Raji (cell line): ENCODE measurements at regions not wholly inside any gene's neighbourhood (a gene's known extent, or its start where the extent isn't known, plus 50 kb on each side); places are given as distances from the start of the nearest gene placed in this dataset.

Source experiments
- POLR2A ChIP-seq: IDR thresholded peaks from 2 replicates; pipeline ENCODE4 v1.6.1; 2011; ENCODE audit warnings: low read depth, low read length, control low read depth; ENCODE audit not compliant: insufficient read depth

GRCh38 chr10:91048380-91048779 lies 127.5 kb upstream of the ANKRD1 start:
- no peak for TF ChIP-seq POLR2A

DNA sequence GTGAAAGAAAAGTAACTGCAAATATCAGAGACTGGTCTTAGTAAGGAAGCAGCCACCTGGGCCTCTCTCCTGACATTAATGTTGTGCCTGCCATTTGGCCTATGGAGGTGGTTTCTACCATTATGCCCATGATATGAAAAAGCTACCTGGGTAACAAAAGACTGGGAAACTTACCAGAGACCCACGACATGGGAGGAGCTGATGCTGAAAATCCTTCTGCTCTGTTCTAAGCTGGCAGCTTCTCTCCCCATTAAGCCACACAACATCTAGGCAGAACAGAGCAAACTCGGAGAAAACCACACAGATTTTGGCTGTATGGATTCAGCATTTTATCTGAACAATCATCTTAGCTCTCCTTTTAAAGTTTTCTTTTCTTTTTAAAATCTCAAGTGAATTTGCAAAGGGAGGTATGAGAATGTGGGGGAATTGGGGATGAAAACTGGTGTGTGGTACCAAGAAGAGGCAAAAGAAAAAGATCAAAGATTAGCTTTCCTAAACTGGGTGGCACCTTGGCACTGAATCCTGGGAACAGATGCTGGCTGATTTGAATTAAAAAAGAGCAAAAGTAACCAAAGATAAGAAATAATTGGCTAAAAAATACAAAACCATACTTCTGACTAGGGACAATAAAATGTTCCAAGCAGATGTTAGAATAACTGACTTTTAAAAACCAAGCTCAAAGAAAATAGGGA lies 128.6 kb upstream of the ANKRD1 start:
- no peak for TF ChIP-seq POLR2A

- no peak for TF ChIP-seq POLR2A
These were observed 129.1 kb upstream of the ANKRD1 start for GRCh38 chr10:91049988-91050360.

DNA sequence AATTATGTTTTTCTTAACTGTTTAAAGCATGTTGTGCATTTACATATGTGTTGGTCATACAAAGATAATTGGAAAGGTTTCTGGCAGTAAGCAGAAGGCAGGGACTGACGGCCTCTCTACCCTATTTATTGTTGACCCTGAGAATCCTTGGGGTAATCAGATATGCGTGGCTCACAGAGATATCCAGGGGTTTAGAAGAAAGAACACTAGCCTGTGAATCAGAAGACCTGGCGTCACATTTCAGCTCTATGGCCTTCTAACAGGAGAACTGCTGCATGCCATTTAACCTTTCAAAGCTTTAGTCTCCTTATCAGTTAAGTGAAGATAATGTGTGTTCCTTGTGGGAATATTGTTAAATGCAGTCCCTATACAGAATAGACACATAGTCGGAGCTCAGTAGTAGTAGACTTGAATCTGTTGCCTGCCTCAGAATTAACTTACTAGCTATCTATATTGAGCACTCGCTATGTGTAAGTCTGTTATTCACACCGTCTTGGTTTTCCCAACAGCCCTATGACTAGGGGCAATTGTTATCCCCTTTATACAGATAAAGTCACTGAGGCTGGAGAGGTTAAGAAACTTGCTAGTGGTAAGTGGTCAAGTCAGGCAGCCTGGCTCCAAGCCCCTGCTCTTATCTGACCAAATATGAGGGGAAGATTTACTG lies 129.6 kb upstream of the ANKRD1 start:
- TF ChIP-seq POLR2A = no peak

DNA sequence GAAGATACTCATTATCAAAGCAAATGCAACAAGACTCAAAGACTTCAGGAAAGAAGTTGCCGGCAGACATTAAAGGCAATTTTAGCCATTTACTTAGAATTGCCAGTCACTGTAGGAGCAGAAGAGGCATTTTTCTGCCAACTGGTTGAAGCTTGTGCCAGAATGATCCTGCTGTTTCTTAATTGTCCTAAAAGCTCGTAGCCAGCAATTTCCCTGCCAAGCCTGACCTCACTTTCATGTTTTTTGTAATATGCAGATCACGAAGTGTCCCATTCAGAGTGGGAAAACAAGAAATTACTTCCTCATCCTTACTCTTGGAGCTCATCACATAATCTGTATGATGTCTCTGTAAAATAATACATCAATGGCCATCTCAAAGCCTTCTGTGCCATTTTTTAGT lies 130.9 kb upstream of the ANKRD1 start:
- TF ChIP-seq POLR2A = no peak

DNA sequence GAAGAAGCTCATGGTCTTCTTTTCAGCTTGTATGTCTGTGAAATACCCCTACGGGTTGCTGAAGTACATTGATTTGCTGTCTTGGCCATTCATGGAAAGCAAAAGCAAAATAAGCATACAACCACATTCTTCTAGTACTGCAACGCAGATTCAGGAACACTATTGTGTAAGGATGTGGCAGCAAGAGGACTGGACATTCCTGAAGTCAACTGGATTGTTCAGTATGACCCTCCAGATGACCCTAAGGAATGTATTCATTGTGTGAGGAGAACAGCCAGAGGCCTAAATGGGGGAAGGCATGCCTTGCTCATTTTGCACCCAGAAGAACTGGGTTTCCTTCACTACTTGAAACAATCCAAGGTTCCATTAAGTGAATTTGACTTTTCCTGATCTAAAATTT lies 133.4 kb upstream of the ANKRD1 start:
- TF ChIP-seq POLR2A = no peak

DNA sequence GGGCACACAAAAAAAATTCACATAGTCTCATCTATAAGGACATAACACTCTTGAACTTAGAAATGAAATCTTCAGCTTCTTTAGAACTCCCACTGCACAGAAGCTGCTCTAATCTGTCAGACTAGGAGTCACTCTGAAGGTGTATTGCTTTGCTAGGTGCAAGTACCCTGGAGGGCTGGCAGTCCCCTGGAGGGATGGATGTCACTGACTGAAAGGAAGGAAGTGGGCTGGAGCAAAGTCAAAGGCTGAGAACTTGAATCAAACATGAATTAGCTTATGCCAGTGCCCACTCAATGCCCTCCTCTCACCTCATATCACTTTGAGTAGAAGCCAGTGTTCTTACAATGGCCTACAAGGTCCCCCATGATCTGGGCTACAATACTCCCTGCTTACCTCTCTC lies 140.3 kb upstream of the ANKRD1 start:
- TF ChIP-seq POLR2A = no peak

- no peak for TF ChIP-seq POLR2A
These were observed 140.7 kb upstream of the ANKRD1 start for GRCh38 chr10:91061608-91062007.

GRCh38 chr10:91062091-91062490 lies 141.2 kb upstream of the ANKRD1 start:
- TF ChIP-seq POLR2A = no peak

DNA sequence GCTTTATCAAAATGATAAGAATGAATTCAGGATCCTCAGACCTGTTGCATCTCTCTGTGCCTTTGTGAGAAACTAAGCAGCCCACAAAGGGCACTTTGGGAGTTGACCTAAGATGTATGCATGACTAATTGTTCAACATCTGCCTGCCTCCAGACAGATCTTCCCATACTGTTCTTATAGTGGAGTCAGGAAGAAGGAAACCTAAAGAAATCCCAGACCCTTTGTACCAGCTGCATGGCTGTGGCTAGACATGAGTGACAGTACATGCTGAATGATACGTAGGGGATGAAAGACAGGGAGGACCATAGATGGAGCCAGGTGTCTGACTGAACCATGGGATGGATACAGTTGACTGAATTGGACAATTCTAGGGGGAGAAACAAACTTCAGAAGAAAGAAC lies 148.7 kb upstream of the PCGF5 start:
- TF ChIP-seq POLR2A = no peak

DNA sequence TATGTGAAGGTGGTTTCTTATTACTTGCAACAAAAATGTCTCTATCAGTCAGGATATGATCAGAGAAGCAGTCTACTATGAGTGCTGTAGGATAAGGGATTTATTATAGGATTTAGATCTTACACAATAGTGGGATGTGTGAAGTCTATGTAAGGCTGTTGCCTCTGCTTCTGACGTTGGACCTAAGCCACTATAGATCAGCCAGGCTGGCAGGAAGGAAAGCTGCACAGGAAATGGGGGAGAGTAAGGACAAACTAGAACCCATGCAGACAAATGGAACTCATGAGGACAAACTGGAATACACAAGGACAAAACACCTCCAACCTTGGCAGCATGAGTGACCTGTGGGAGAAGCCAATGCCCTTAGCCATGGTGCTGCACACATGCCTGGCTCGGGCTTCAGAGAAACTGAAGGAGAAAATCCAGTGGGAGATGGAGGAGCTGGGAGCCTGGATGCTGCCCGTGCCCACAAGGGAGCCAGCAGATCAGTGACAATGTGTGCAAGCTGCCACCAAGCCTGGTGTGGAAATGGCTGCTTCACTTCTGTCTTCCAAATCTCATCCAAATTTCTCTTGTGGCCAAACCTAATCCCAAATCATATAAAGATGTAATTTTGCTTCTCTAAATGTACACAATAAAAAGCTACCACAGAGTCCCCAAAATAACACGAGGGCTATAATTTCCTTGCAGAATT lies 147.0 kb upstream of the PCGF5 start:
- TF ChIP-seq POLR2A = no peak

DNA sequence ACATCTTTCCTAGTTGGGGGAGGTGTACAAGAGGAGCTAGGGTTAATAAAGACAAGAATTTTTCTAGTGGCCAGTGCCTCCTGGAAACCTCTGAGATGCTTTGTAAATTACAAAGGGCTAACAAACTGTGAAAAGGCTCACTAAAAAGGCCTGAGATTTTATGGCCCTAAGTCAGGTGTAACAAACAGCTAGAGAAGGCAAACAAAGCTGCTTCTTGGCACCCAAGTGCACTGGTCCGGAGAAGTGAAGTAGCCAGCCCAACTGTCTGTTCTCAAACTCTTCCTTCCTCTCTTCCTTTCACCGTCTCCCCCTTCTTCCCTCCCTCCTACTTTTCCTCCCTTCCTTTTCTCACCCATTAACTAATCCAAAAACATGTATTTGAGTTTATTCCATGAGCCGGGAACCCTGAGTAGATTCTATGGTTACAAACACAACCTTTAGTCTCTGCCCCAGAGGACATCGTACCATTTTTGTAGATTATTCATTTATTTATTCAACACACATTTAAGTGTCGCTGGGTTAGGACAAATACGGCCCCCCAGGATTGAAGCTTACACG lies 143.4 kb upstream of the PCGF5 start:
- no peak for TF ChIP-seq POLR2A

DNA sequence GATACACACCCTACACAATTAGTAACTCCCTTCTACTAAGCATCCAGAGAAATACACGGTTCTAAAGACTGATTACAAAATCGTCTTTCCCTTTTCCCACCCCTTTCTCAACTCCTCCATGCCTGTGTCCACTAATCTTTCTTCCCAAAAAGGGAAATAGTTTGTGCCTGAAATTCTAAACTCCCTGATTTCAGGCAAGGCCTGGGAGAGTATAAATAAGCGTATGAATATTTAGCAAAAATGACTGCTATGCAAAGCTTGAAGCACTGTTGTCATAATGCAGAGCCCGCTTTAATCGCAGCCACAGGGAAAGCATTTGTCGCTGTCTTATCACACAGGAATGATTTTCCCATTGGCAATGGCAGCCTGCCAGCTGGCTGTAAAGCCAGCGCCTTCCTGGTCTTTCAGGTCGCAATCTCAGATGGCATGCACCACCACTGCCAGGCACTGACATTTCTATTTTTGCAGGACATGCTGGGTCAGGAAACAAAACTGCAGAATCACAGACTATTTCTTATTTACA lies 142.9 kb upstream of the PCGF5 start:
- no peak for TF ChIP-seq POLR2A

DNA sequence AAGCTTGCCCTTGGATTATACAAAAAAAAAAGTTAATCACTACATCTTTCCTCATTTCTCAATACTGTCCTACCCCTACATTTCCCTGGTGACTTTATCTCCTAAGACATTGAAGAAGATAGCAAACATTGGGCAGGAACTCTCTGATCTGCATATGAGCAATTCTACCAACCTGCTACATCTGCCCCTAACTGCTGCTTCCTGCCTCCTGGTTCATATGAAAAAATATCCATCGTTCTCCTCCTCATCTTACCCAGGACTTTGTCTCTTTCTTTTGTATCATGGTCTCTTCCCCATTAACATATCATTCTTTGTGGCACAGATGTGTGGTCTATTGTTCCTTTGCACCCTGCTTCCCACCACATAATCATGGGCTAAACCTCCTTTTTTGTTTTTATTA lies 139.7 kb upstream of the PCGF5 start:
- TF ChIP-seq POLR2A = no peak

DNA sequence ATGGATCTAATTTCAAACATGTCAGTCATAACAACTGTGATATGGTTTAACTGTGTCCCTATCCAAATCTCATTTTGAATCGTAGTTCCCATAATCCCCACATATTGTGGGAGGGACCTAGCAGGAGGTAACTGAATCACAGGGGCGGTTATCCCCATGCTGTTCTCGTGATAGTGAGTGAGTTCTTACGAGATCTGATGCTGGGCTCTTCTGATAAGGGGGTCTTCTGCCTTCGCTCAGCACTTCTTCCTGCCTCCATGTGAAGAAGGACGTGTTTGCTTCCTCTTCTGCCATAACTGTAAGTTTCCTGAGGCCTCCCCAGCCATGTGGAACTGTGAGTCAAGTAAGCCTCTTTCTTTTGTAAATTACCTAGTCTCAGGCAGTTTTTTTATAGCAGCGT lies 138.0 kb upstream of the PCGF5 start:
- no peak for TF ChIP-seq POLR2A
